ENCODE measurements at regions not wholly inside any gene's neighbourhood (a gene's known extent, or its start where the extent isn't known, plus 50 kb on each side); places are given as distances from the start of the nearest gene placed in this dataset.

- Histone ChIP-seq H3K36me3 (ENCODE audit: insufficient read depth, low read length) (no peaks in the 10 kb centered on the region), H3K4me3 (ENCODE audit: low read depth in 1 of 2, low read length in 2 of 2) (no peak overlapping the region), H3K27ac (ENCODE audit: low read depth, low read length) (no peak overlapping the region), H3K9ac (ENCODE audit: low read length) (no peak overlapping the region), H3K27me3 (ENCODE audit: control insufficient read depth in 1 of 2, insufficient read depth in 2 of 2, low read length in 2 of 2) (no peaks in the 10 kb centered on the region), H3K4me1 (ENCODE audit: insufficient read depth, low read length) (no peaks in the 10 kb centered on the region), H3K9me3 (ENCODE audit: low read length) (no peaks in the 10 kb centered on the region)
Measured at GRCh38 chr3:157572559-157573270, 69.5 kb upstream of the VEPH1 start.

- H3K36me3 ChIP-seq (ENCODE audit: insufficient read depth, low read length), result no peaks in the 10 kb centered on the region
- H3K4me1 ChIP-seq (ENCODE audit: insufficient read depth, low read length), result no peaks in the 10 kb centered on the region
- no peak overlapping the region for H3K9ac ChIP-seq (ENCODE audit: low read length)
- H3K4me3 ChIP-seq (ENCODE audit: low read depth in 1 of 2, low read length in 2 of 2), result no peak overlapping the region
- H3K27ac ChIP-seq (ENCODE audit: low read depth, low read length), result no peak overlapping the region
- H3K9me3 ChIP-seq (ENCODE audit: low read length), result no peaks in the 10 kb centered on the region
- H3K27me3 ChIP-seq (ENCODE audit: control insufficient read depth in 1 of 2, insufficient read depth in 2 of 2, low read length in 2 of 2), result no peaks in the 10 kb centered on the region
Measured at GRCh38 chr3:157566596-157566995, 63.4 kb upstream of the VEPH1 start.

GRCh38 chr3:157559401-157559800, 56.2 kb upstream of the VEPH1 start:
- H3K4me1 ChIP-seq (ENCODE audit: insufficient read depth, low read length), result no peaks in the 10 kb centered on the region
- H3K27ac ChIP-seq (ENCODE audit: low read depth, low read length), result no peak overlapping the region
- H3K27me3 ChIP-seq (ENCODE audit: control insufficient read depth in 1 of 2, insufficient read depth in 2 of 2, low read length in 2 of 2), result no peaks in the 10 kb centered on the region
- no peaks in the 10 kb centered on the region for H3K36me3 ChIP-seq (ENCODE audit: insufficient read depth, low read length)
- H3K9me3 ChIP-seq (ENCODE audit: low read length), result no peaks in the 10 kb centered on the region
- H3K9ac ChIP-seq (ENCODE audit: low read length), result no peak overlapping the region
- no peak overlapping the region for H3K4me3 ChIP-seq (ENCODE audit: low read depth in 1 of 2, low read length in 2 of 2)

Measured in muscle layer of colon (tissue), 2 donors.